ENCODE measurements at regions not wholly inside any gene's neighbourhood (a gene's known extent, or its start where the extent isn't known, plus 50 kb on each side); places are given as distances from the start of the nearest gene placed in this dataset.

DNA sequence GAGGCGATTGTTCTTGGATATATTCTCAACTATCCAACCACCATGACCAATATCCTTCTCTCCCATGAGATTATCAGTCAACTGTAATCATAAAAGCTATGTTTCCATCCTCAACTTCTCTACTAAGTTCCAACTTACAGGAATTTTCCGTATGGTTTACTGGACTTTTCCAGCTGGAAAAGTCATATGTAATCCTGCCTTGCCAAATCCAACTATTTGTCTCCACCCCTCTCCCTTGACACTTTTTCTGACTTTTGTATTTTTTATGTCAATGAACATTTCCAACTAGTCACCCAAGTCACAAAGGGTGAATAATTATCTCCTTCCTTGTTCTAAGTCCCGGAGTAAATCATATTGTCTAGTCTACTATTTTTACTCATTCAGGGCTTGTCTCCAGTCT lies 293.1 kb downstream of the USP25 start:
- Histone ChIP-seq H3K4me3 (replicated peaks in 1 of 3) (no peak overlapping the region), H3K27ac (no peak overlapping the region), H3K27me3 (no peaks in the 10 kb centered on the region), H3K36me3 (no peaks in the 10 kb centered on the region), H3K9me3 (no peaks in the 10 kb centered on the region), H3K4me1 (no peaks in the 10 kb centered on the region)
- TF ChIP-seq CTCF (IDR thresholded peaks at IDR 0.05) (no peak), POLR2A (IDR thresholded peaks at IDR 0.05) (no peak)
- no peak for DNase-seq
- 78 to 79% methylated on average over 3 of the region's 3 CpGs for WGBS, 2 donors
- intact Hi-C loops (cut with DNase I), result no loop called here

DNA sequence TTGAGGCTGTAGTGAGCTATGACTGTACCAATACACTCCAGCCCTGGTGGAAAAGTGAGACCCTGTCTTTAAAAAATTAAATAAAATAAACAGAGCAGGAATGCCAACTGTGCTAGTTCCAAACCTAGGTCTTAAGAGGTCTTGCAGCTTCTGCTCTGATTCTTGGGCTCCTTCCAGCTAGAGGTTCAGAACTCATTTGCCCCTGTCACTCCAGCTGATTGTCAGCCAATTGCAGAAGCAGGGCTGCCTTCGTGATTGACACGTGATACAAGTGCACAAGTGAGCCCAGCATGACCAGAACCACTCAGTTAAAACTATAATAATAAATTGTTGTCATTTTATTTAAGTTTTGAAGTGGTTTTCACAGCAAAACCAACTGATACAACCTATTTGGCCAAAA lies 298.4 kb downstream of the USP25 start:
- Histone ChIP-seq H3K4me3 (replicated peaks in 1 of 3) (no peak overlapping the region), H3K27ac (no peak overlapping the region), H3K27me3 (no peaks in the 10 kb centered on the region), H3K4me1 (no peaks in the 10 kb centered on the region), H3K9me3 (no peaks in the 10 kb centered on the region), H3K36me3 (no peaks in the 10 kb centered on the region)
- 76 to 87% methylated on average over 2 of the region's 2 CpGs for WGBS, 2 donors
- no peak for TF ChIP-seq CTCF (IDR thresholded peaks at IDR 0.05)
- no peak for TF ChIP-seq POLR2A (IDR thresholded peaks at IDR 0.05)
- DNase-seq, result no peak
- intact Hi-C loops (cut with DNase I), result no loop called here

- intact Hi-C loops (cut with DNase I), result no loop called here
- TF ChIP-seq CTCF (IDR thresholded peaks at IDR 0.05) (no peak), POLR2A (IDR thresholded peaks at IDR 0.05) (no peak)
- H3K27ac ChIP-seq, result no peak overlapping the region
- H3K36me3 ChIP-seq, result no peaks in the 10 kb centered on the region
- H3K27me3 ChIP-seq, result no peaks in the 10 kb centered on the region
- no peak for DNase-seq
- 70 to 72% methylated on average over 2 of the region's 2 CpGs for WGBS, 2 donors
- H3K4me1 ChIP-seq, result no peaks in the 10 kb centered on the region
- H3K9me3 ChIP-seq, result no peaks in the 10 kb centered on the region
- H3K4me3 ChIP-seq (replicated peaks in 1 of 3), result no peak overlapping the region
Observed at GRCh38 chr21:16028941-16029464, 299.2 kb downstream of the USP25 start.

- no peak for DNase-seq
- WGBS, 2 donors, result 86 to 93% methylated on average over 4 of the region's 4 CpGs
Observed at GRCh38 chr21:16033193-16033592, 303.4 kb downstream of the USP25 start.

More at GRCh38 chr21:16033193-16033592, 303.4 kb downstream of the USP25 start:
- Histone ChIP-seq H3K36me3 (no peaks in the 10 kb centered on the region), H3K27ac (no peak overlapping the region), H3K9me3 (no peaks in the 10 kb centered on the region), H3K4me1 (no peaks in the 10 kb centered on the region), H3K27me3 (no peaks in the 10 kb centered on the region), H3K4me3 (replicated peaks in 1 of 3) (no peak overlapping the region)
- intact Hi-C loops (cut with DNase I), result no loop called here
- TF ChIP-seq CTCF (IDR thresholded peaks at IDR 0.05) (no peak), POLR2A (IDR thresholded peaks at IDR 0.05) (no peak)
